ENCODE measurements at regions not wholly inside any gene's neighbourhood (a gene's known extent, or its start where the extent isn't known, plus 50 kb on each side); places are given as distances from the start of the nearest gene placed in this dataset.

- DNase-seq (ENCODE audit: low spot score): no peak
- TF ChIP-seq CTCF (IDR thresholded peaks at IDR 0.05; ENCODE audit: extremely low read depth, missing control alignments): no peak
These were observed 1218.5 kb downstream of the SUCLG1 start for GRCh38 chr2:83240611-83241010.

- no peak for TF ChIP-seq CTCF (IDR thresholded peaks at IDR 0.05; ENCODE audit: extremely low read depth, missing control alignments)
- no peak for DNase-seq (ENCODE audit: low spot score)
These were observed 1221.0 kb downstream of the SUCLG1 start for GRCh38 chr2:83238111-83238510.

GRCh38 chr2:83234246-83234645 lies 1224.8 kb downstream of the SUCLG1 start:
- no peak for DNase-seq (ENCODE audit: low spot score)

GRCh38 chr2:83233781-83234180 lies 1225.3 kb downstream of the SUCLG1 start:
- no peak for TF ChIP-seq CTCF (IDR thresholded peaks at IDR 0.05; ENCODE audit: extremely low read depth, missing control alignments)
- no peak for DNase-seq (ENCODE audit: low spot score)

More at GRCh38 chr2:83234246-83234645, 1224.8 kb downstream of the SUCLG1 start:
- no peak for TF ChIP-seq CTCF (IDR thresholded peaks at IDR 0.05; ENCODE audit: extremely low read depth, missing control alignments)

GRCh38 chr2:83233326-83233725 lies 1225.8 kb downstream of the SUCLG1 start:
- no peak for TF ChIP-seq CTCF (IDR thresholded peaks at IDR 0.05; ENCODE audit: extremely low read depth, missing control alignments)
- DNase-seq (ENCODE audit: low spot score): no peak

GRCh38 chr2:83229443-83229842 lies 1229.6 kb downstream of the SUCLG1 start:
- no peak for TF ChIP-seq CTCF (IDR thresholded peaks at IDR 0.05; ENCODE audit: extremely low read depth, missing control alignments)
- DNase-seq (ENCODE audit: low spot score): no peak

- TF ChIP-seq CTCF (IDR thresholded peaks at IDR 0.05; ENCODE audit: extremely low read depth, missing control alignments): no peak
- DNase-seq (ENCODE audit: low spot score): no peak
These were observed 1234.4 kb downstream of the SUCLG1 start for GRCh38 chr2:83224591-83225200.

Data from GM20000 (cell line).